ENCODE measurements at regions not wholly inside any gene's neighbourhood (a gene's known extent, or its start where the extent isn't known, plus 50 kb on each side); places are given as distances from the start of the nearest gene placed in this dataset.
"Not testable (repeated sequence)": the region's sequence is repeated elsewhere in the genome, so short reads cannot be mapped to it uniquely, and the experiment has no call there.

GRCh38 chr4:77451530-77451929, 154.1 kb upstream of the CXCL13 start:
- DNase-seq, result no peak

- not testable (repeated sequence) for DNase-seq
Observed at GRCh38 chr4:77452117-77452516, 153.5 kb upstream of the CXCL13 start.

DNA sequence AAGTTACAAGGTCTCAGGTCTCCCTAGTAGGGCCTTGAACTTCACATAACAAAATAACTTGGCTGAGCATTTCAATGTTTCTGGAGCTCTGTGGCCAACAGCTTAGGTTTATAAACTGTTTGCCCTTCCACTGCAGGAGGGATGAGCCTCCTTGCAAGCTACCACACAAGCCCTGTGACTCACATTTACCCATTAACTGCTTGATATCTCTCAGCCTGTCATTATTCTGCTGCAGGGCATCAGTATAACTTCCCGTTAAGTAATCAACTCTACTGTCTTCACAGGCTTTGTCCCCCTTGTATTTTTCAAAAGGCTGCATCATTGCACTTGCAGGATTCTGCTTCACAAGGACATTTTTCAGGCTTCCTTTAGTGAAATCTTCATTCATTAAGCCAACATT, 151.7 kb upstream of the CXCL13 start:
- DNase-seq, result no peak

- no peak for DNase-seq
Observed at GRCh38 chr4:77454858-77455257, 150.8 kb upstream of the CXCL13 start.

GRCh38 chr4:77464100-77464499, 141.5 kb upstream of the CXCL13 start:
- not testable (repeated sequence) for DNase-seq

GRCh38 chr4:77465271-77465670, 140.3 kb upstream of the CXCL13 start:
- DNase-seq, result no peak

DNA sequence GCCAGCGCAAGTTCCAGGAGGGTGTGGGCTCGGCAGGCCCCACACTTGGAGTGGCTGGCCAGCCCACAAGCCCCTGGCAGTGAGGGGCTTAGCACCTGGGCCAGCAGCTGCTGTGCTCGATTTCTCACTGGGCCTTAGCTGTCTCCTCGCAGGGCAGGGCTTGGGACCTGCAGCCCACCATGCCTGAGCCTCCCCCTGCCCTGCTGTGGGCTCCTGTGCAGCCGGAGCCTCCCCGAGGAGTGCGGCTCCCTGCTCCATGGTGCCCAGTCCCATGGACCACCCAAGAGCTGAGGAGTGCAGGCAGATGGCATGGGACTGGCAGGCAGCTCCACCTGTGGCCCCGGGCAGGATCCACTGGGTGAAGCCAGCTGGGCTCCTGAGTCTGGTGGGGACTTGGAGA, 139.2 kb upstream of the CXCL13 start:
- no peak for DNase-seq

DNA sequence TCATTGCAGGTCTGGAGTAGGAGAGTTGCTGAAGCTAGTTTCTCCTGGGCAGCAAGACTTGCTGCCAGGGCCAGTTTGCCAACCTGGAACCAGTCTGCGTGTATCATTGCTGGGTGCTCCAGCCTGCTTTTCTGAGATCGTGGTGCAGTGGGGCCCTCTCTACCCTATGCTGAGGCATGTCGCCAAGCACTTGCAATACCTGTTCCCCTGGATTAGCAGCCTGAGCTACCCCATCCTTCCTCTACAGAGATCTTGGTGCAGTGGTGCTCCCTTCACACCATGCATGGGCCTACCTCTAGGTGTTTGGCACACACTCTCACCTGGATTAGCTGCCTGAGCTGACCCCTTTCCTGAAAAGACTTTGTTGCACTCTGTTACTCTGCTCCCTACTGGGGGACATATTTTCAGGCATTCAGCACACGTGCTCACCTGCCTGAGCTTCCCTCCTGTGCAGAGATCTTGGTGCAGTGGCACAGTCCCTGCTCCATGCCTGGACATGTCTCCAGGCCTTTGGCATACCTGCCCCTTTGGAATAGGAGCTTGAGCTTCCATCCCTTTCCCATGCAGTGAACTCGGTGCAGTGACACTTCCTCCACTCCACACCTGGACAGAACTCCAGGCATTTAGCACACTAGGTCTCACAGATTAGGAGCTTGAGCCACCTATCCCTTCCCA, 133.7 kb upstream of the CXCL13 start:
- DNase-seq, result no peak

DNA sequence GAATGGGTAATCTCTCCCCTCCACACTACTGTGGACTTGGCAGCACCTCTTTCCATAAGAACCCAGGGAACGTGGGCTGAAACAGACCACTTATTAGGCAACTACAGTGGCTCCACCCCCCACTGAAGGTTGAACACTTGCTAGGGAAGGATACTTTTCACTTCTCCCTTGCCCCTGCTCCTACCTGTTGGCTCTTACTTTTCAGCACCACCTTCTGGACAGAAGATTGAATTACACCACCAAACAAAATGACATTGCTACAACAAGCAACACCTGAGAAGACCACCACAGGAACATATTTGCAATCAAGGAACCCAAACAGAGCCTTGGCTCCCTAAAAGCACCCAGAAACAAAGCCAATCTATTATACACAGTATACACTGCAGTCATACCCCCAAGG, 132.1 kb upstream of the CXCL13 start:
- DNase-seq, result no peak

DNA sequence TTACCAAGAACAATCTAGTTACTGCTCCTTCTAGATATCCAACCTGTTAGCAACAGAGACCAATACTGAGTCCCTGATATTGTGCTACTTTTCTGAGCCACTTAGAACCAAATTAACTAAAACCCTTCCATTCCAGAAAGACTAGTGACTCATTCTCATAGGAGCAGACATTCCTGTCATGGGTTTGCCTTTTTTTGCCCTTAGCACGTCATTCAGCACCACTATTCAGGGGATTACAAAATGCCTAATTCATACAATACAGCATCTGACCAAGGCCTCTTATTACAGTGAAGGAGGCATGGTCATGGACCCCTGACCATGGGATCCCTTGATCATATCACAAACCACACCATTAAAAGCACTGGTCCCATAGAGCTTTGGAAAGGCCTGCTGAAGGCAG, 123.8 kb upstream of the CXCL13 start:
- no peak for DNase-seq

DNA sequence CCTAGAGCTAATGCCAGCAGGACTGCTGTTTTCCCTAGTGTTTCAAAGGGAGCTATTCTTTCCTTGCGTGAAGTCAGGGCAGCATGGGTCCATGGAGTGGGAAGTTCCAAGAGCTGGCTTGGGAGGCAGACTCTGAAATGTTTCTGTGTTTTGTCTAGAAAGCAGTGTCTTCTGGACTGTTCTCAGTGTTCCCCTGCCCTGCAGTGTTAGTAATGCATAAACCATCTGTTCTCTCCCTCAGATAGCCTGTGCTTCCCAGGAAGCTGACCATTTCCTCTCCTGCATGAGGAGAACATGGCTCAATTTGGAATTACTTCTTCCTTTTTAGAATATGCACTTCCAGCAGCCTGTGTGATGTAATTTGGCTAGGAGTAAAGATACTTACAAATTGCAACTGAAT, 116.7 kb upstream of the CXCL13 start:
- DNase-seq, result no peak

DNA sequence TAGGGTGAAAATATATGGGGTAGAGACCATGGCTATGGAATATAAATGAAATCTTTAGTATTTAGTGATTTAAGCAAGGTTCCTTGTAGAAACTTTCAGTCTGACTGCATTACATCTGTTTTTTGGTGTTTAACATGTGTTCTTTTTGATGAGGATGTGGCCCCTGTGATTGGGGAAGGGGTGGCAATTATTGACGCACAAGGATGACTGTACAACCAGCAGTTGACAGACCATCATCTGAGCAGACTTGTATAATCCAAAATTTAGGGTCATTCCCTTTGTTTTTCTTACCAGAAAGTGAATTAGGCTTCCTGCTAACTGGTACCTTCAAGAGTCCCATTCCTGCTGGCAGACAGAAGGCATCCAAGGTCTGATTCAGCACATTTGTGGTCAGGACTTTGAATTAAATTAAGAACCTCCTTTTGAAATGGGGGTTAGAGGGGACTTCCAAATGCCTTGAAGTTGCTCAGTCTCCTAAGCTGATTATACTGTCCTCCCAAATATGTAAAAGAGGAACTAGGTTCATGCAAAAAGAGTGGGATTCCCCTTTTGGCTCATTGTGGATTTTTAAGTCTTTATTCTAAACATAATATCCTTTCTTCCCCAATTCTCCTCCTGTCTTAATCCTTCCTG, 112.4 kb upstream of the CXCL13 start:
- DNase-seq, result no peak

- DNase-seq, result no peak
Observed at GRCh38 chr4:77493829-77494551, 111.6 kb upstream of the CXCL13 start.

GRCh38 chr4:77496457-77496856, 109.2 kb upstream of the CXCL13 start:
- no peak for DNase-seq

GRCh38 chr4:77500801-77501200, 104.8 kb upstream of the CXCL13 start:
- no peak for DNase-seq

DNA sequence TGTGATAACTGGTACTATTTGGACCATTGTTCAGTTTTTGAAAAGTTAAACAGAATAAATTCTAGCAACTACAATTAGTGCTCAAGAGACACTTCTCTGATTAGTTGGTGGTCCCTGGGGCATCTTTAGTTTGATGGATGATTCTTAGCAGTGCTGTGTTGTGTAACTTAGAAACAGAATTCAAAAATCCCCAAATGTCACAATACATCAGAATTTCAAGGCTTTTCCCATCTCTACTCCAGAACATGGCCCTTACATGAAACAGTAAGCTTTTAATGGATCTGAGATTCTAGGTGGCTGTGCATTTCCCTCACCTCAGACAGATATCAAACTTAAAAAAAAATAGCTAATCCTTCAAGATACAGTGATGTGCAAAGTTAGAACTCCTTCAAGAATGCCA, 104.4 kb upstream of the CXCL13 start:
- no peak for DNase-seq

GRCh38 chr4:77501851-77502250, 103.8 kb upstream of the CXCL13 start:
- DNase-seq, result no peak

GRCh38 chr4:77504407-77504806, 101.2 kb upstream of the CXCL13 start:
- DNase-seq, result no peak

DNA sequence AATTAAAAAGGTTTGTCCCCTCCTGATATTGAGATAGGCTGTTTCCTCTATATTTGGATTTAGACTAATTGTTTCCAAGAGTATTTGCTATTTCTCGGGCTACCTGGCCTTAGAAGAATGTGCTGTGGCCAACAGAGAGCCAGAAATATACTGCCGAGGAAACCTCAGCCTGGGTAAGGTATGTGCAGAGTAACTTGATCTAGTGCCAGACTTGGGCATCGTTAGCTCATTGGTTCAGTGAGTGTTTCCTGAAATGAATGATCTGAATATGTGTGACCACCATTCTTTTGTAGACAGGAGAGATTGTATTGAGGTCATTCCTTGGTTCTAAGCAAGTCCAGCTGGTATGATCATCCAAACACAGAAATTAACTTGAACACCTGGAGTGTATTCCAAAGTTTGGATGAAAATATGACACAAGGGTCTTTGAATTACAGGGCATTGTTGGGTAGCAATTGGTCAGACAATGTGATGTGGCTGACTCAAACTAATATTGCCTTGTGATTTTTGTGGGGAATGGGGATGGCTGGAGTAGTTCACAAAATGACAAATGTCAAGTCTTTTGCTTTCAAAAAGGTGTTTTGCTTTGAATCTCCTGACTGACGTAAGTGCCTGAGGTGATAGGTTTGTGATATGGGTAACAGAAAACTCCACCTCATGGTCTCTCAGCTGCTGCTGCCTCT, 100.2 kb upstream of the CXCL13 start:
- DNase-seq, result no peak

DNA sequence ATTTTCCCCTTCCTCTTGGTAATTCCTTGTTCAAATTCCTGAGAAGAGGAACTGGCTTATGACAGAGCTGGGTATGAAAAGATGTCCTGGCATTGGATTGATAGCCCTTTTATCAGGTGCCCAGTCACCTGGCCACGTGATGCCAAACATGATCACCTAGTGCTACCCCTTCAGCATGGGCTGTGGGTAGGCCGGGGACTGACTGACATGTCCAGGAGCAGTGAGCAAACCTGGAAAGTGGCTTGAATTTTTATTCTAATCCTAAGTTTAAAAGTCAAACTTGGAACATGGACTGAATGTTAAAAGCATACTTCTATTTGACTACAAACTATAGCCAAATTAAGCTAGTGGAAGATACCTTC, 99.7 kb upstream of the CXCL13 start:
- no peak for DNase-seq

GRCh38 chr4:77510367-77510766, 95.3 kb upstream of the CXCL13 start:
- no peak for DNase-seq

GRCh38 chr4:77525538-77525937, 80.1 kb upstream of the CXCL13 start:
- no peak for DNase-seq

DNA sequence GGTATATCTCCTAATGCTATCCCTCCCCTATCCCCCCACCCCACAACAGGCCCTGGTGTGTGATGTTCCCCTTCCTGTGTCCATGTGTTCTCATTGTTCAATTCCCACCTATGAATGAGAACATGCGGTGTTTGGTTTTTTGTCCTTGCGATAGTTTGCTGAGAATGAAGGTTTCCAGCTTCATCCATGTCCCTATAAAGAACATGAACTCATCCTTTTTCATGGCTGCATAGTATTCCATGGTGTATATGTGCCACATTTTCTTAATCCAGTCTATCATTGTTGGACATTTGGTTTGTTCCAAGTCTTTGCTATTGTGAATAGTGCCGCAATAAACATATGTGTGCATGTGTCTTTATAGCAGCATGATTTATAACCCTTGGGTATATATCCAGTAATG, 77.7 kb upstream of the CXCL13 start:
- DNase-seq, result not testable (repeated sequence)

DNA sequence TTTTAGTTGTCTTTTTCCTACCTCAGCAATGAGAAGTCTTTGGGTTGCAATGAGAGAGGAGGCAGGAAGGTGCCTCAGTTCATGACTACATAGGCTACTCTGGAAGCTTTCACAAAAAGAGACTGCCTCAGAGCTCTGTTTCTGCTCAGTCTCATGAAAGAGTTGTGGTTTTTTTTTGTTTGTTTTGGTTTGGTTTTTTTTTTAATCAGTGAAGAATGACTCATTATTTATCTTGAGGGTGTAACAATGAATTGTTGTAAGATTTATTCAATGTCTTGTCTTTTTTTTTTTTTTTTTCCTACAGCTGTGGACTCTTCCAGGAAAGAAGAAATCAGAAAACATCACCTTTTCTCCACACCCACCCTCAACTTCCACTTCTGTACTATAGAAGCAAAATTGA, 67.5 kb upstream of the CXCL13 start:
- DNase-seq, result no peak

All from NCI-H2171 treated with DMSO at 0.1 percent for 48 hours (cell line).